GM18861 (cell line): ENCODE measurements at regions not wholly inside any gene's neighbourhood (a gene's known extent, or its start where the extent isn't known, plus 50 kb on each side); places are given as distances from the start of the nearest gene placed in this dataset.
"Not testable (repeated sequence)": the region's sequence is repeated elsewhere in the genome, so short reads cannot be mapped to it uniquely, and the experiment has no call there.

Experiments used
- ATAC-seq: cut with Tn5 transposase; IDR thresholded peaks from one replicate; pipeline ENCODE4 v1.9.1; 2021; ENCODE audit not compliant: unreplicated experiment

GRCh38 chr4:126930059-126930458 is 702.7 kb upstream of the INTU start:
- ATAC-seq: not testable (repeated sequence)

- no peak for ATAC-seq
These were observed 697.0 kb upstream of the INTU start for GRCh38 chr4:126935801-126936200.

- ATAC-seq: no peak
These were observed 695.4 kb upstream of the INTU start for GRCh38 chr4:126937342-126937741.

GRCh38 chr4:126937846-126938422 is 694.8 kb upstream of the INTU start:
- no peak for ATAC-seq

- ATAC-seq: no peak
These were observed 693.4 kb upstream of the INTU start for GRCh38 chr4:126939401-126939800.

GRCh38 chr4:126947536-126947935 is 685.2 kb upstream of the INTU start:
- no peak for ATAC-seq

- no peak for ATAC-seq
These were observed 678.0 kb upstream of the INTU start for GRCh38 chr4:126954537-126955291.

DNA sequence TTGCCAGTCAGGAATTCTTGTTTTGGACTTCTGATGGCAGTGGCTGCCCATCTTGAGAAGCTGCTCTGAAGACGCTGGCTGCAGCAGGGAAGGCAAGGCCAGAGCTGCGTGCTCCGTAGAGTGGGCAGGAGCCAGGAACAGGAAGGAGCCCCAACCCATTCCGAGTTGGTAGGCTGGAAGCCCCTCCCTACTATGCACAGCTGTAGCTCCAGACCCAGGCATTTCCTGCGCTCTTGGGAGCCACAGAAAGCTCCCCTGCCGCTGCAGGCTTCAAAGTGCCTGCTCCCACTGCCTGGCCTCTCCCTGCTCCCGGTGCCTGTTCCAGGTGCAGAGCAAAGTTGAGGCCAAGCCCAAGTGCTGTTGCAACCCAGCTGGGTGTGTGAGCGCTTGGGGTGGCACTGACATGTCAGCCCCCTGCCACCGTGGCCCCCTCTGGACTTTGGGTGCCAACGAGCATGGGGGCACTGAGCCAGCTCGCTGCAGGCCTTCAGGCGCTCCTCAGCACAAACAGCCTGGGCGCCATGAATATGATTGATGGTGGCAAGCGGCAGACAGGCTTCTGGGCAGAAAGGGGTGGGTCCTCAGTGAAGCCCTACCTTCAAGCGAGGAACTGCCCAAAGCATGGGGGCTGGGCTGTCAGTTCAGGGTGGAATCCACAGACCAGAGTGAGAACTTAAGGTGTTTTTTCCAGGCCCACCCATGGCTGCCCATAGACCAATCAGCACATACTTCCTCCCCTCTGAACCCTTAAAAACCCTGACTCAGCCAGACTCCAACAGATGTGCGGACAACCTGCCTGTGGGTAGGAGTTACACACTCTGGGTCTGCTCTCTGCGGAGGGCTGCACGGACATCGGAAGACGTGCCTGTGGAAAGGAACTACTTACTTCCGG is 677.2 kb upstream of the INTU start:
- no peak for ATAC-seq

- ATAC-seq: no peak
These were observed 676.4 kb upstream of the INTU start for GRCh38 chr4:126956184-126956897.

GRCh38 chr4:126957556-126957955 is 675.2 kb upstream of the INTU start:
- ATAC-seq: no peak

GRCh38 chr4:126957987-126958386 is 674.8 kb upstream of the INTU start:
- no peak for ATAC-seq

DNA sequence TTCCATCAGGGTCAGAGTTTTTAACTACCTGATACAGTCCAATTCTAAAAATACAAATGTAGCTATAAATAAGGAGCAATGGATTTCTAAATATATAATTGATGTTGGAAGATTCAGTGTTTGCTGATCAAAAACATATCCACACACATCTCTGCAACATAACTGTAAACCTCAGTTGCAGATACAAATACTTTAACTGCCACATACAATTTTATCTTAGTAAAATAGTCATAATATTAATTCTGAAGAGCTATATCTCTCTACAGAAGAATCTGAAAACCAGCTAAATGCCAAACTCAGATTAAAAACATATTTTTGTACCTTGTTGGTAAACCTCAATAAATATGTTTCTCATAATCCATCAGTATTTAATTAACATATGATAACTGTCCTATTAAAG is 674.3 kb upstream of the INTU start:
- no peak for ATAC-seq

DNA sequence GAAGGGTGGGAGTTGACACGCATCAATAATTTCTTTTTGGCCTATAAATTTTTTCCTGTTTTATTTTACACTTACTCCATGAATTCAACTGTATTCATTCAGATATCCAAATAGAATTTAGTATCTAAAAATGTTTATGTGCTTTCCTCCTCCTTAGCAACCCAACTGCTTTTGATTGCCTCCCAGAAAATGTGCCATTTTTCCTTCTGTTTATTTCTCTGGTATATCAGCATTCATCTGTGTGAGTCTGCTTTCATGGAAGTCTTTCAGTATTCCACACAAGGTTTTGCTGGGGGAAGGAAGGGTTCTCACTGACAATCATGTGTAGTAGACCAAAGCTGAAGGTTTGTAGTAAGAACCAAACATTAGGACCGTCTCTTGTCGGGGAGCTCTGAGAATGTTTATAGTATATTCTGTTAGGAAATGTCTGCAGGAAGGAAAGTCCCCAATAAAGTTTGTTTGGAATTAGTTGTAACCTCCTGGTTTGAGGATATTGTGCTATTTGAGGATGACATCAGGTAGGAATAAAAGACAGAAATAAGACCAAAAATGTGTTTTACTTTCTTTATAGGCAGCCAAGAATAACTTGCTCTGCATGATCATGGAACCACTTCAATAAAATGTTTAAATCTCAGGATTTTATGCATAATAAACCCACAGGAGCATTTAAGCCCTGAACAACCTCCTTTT is 673.6 kb upstream of the INTU start:
- no peak for ATAC-seq

DNA sequence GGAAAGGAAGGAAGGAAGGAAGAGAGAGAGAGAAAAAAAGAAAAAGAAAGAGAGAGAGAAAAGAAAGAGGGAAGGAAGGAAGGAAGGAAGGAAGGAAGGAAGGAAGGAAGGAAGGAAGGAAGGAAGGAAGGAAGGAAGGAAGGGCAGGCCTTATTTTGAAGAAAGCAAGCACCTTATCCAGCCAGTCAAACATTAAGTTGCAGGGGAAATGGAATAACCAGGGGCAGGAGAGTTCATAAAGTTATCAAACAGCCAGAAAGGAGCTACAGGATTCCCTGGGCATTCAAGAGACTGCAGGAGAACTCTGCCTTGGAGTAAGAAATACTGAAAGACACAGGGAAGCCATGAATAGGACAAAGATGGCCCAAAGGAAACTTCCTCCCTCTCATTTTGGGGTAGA is 672.0 kb upstream of the INTU start:
- no peak for ATAC-seq

DNA sequence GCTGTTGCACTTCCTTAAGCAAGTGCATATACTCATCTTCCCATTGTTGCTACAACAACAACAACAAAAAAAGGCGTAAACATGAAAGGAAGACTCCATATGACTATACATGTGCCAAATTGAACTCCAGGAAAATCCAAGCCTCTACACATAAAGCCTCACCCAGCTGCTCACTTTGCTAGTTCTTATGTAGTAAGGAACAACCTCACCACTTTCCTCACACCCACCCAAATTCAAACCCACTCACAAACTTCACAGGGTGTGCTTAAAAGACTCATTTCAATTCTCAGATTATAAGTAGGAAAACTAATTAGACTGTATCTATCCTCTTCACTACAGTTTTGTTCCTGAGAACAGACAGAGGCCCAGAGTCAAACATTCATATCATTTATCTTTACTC is 671.1 kb upstream of the INTU start:
- ATAC-seq: no peak

DNA sequence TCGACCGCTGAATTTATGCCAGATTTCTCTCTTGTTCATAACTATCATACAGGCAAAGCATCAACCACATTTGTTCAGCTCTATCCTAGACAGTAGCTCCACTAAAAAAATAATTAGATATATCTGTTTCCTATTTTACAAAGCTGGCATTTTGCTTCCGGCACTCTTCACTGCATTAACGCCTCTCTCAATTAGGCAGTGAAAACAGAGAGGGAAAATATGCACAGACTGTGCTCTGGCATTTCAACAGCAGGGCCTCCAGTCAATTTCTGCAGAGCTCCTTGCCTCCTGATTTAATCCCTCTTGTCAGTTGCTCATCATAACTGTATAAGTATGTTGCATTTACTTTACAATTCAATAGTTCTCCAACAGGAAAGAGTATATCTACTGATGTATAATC is 666.9 kb upstream of the INTU start:
- no peak for ATAC-seq

GRCh38 chr4:126969360-126970235 is 663.2 kb upstream of the INTU start:
- ATAC-seq: no peak

- ATAC-seq: no peak
These were observed 659.6 kb upstream of the INTU start for GRCh38 chr4:126973201-126973600.

DNA sequence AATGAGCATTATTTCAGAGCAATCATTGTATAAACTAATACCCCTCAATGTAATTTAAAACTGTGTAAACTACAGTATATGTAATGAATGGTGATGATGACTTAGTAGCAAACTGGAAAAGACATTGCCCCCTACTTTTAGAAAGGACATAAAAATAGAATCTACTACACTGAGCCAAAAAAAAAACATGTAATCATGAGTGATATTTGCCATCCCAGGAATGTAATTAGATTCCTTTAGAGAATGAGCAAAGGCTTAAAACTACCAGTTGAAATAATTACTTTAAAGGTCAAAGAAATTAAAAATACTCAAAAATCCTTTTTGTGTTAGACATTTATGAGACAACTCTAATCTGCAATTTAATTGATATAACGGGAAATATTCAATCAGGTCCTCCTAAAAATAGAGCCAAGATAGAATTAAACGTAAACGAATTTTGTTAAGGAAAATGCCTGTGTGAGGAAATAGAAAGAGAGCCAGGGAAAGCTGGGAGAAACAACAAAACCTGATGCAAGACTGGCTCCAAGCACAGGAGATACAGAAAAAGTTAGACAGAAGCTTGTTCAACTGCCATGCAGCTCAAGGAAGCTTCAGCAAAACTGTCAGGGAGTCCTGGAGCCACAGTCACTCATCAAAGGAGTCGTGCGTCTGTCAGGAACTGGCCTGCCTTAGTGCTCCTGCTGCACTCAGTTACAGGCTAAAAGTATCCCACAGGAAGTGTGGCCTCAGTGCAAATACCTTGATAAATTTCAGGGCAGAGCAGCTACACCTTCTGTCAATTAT is 655.7 kb upstream of the INTU start:
- no peak for ATAC-seq
